H1 (cell line): ENCODE measurements at regions not wholly inside any gene's neighbourhood (a gene's known extent, or its start where the extent isn't known, plus 50 kb on each side); places are given as distances from the start of the nearest gene placed in this dataset.

Experiments
- EZH2 ChIP-seq: fragments of 200-600 bp; sonication (generic); IDR thresholded peaks from 2 replicates; pipeline ENCODE4 v1.7.1; 2012; ENCODE audit warnings: low read depth, mild to moderate bottlenecking, moderate library complexity, low read length, inconsistent platforms; ENCODE audit not compliant: severe bottlenecking
- JUND ChIP-seq: IDR thresholded peaks from 2 replicates; pipeline ENCODE4 v1.6.1; 2011; ENCODE audit warnings: mild to moderate bottlenecking, improper control_type of control experiment, low read length
- RBBP5 ChIP-seq: IDR thresholded peaks from 2 replicates; pipeline ENCODE4 v1.7.1; 2012; ENCODE audit warnings: low read depth, mild to moderate bottlenecking, inconsistent platforms, low read length, moderate library complexity, borderline replicate concordance

- no peak for TF ChIP-seq RBBP5
- TF ChIP-seq JUND = no peak
- TF ChIP-seq EZH2 = no peak
Observed at GRCh38 chr7:35549781-35550180, 145.2 kb downstream of the HERPUD2 start (continued).
